GM19455 (cell line): ENCODE measurements at regions not wholly inside any gene's neighbourhood (a gene's known extent, or its start where the extent isn't known, plus 50 kb on each side); places are given as distances from the start of the nearest gene placed in this dataset.
"Not testable (repeated sequence)": the region's sequence is repeated elsewhere in the genome, so short reads cannot be mapped to it uniquely, and the experiment has no call there.

Experiments
- ATAC-seq: cut with Tn5 transposase; IDR thresholded peaks from one replicate; pipeline ENCODE4 v1.9.1; 2021; ENCODE audit not compliant: unreplicated experiment

DNA sequence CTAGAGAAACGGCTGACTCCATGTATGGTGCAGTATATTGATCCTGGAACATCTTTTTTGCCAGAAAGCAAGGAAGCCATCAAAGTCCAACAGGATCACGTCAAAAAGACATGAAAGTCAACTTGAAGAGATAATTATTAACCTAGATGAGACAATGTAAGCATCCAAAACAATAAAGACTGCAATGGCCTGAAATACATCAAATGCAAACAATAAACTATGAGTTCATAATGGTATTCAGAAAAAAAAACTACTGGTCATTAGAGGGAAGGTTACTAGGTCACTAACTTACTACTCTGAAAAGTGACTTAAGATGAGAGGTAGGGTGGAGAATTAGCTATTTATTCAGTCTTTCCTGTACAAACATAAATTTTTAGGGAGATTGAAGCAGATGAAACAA is 75.3 kb upstream of the OR4F16 start:
- ATAC-seq: not testable (repeated sequence)

GRCh38 chr1:771449-771848 is 85.0 kb upstream of the OR4F16 start:
- ATAC-seq: not testable (repeated sequence)

- not testable (repeated sequence) for ATAC-seq
Measured at GRCh38 chr1:777480-778180, 91.2 kb upstream of the OR4F16 start.

DNA sequence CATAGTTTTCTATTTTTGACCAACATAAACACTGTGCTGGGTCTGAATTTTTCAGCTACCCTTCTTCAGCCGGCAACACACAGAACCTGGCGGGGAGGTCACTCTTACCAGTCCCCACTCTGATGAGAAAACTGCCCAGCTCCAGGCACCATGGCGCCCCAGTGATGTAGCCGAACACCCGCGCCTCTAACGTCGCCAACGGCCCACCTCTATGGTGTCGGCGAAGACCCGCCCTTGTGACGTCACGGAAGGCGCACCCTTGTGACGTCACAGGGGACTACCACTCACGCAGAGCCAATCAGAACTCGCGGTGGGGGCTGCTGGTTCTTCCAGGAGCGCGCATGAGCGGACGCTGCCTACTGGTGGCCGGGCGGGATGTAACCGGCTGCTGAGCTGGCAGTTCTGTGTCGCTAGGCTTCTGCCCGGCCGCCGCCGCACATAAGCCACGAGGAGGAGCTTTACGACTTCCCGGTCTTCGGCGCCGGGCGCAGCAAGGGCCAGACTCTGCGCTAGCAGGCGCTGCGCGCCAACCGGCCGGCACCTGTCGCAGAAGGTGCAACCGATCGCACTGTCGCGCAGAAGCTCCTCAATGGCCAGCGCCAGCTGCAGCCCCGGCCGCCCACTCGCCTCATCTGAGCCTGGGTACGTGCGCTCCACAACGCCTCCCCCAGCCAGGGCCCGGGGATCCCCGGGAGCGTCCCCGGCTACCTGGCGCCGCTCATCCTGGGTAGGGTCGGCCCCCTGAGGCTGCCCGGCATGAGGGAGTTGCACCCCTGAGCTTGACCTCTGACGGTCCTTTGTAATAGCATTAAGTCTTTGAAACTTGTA is 92.2 kb upstream of the OR4F16 start:
- ATAC-seq: peak; percentile 99

DNA sequence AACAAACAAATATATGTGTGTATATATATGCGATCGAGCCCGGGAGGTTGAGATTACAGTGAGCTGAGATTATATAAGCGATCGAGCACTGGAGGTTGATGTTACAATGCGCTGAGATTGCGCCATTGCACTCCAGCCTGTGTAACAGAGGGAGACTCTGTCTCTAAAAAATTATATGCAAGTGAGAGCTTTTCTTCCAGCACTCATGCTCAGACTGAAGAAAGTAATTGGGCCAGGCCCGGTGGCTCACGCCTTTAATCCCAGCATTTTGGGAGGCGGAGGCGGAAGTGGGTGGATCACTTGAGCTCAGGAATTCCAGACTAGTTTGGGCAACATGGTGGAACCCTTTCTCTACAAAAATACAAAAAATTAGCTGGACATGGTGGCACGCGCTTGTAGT is 93.2 kb upstream of the OR4F16 start:
- ATAC-seq: not testable (repeated sequence)

DNA sequence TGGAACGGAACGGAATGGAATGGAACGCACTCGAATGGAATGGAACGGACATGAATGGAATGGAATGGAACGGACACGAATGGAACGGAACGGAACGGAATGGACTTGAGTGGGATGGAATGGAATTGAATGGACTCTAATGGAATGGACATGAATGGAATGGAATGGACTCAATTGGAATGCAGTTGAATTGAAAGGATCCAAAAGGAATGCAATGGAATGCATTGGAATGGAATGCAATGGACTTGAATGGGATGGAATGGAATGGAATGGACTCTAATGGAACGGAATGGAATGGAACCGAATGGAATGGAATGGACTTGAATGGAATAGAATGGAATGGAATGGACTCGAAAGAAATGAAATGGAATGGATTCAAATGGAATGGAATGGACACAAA is 102.4 kb upstream of the OR4F16 start:
- no peak for ATAC-seq

DNA sequence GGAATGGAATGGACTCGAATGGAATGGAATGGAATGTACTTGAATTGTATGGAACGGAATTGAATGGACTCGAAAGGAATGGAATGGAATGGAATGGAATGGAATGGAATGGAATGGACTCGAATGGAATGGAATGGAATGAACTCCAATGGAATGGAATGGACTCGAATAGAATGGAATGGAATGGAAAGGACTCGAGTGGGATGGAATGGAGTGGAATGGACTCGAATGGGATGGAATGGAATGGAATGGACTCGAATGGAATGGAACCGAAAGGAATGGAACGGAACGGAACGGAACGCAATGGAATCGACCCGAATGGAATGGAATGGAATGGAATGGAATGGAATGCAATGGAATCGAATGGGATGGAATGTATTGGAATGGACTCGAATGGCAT is 103.2 kb upstream of the OR4F16 start:
- not testable (repeated sequence) for ATAC-seq

DNA sequence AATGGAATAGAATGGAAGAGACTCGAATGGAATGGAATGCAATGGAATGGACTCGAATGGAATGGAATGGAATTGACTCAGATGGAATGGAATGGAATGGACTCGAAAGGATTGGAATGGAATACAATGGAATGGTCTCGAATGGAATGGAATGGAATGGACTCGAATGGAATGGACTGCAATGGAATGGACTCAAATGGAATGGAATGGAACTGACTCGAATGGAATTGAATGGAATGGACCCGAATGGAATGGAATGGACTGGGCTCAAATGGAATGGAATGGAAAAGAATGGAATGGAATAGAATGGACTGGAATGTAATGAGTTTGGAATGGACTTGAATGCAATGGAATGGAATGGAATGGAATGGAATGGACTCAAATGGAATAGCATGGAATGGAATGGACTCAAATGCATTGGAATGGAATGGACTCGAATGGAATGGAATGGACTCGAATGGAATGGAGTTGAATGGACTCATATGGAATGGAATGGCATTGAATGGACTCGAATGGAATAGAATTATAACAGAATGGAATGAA is 104.0 kb upstream of the OR4F16 start:
- not testable (repeated sequence) for ATAC-seq

DNA sequence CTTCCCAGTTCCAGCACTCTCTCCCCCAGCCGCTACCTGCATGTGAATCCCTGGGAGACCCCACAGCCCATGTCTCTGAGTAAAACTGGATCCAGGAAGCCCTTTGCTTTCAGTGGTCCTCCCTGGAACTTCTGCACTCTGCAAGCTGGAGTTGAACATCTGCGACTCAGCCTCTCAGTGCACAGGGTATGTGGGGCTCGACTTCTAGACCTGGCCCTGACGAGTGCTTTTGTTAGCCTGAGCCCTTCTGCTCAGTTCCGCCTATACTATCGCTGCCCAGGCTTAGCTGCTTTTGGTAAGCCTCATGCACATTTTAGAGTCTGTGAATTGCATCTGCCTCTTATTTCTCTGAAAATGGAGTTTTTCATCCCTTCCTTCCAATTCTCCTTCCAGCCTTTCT is 107.9 kb upstream of the OR4F16 start:
- not testable (repeated sequence) for ATAC-seq

- not testable (repeated sequence) for ATAC-seq
Measured at GRCh38 chr1:794918-795584, 108.6 kb upstream of the OR4F16 start.

DNA sequence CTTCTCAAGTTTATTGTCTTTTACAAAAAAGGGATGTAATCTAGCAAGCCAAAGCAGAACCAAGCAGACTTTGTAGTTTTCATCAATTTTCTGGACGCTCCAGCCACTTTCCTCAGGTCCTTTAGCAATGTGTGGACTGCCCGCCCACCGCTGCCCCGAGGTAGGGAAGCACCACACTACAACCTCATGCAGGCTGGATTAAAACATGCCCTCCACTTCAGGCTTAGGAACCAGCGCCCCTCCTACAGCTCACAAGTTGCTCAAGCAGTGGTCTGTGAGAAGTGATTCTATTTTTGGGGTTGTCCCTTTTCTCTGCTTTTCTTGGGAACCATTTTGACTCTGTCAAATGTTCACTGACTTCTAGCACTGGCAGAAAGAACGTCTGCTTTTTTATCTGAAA is 111.2 kb upstream of the OR4F16 start:
- ATAC-seq: not testable (repeated sequence)

- not testable (repeated sequence) for ATAC-seq
Measured at GRCh38 chr1:800397-800796, 113.9 kb upstream of the OR4F16 start.

- not testable (repeated sequence) for ATAC-seq
Measured at GRCh38 chr1:804378-805115, 118.1 kb upstream of the OR4F16 start.

GRCh38 chr1:805310-805709 is 118.4 kb upstream of the SAMD11 start:
- ATAC-seq: not testable (repeated sequence)

DNA sequence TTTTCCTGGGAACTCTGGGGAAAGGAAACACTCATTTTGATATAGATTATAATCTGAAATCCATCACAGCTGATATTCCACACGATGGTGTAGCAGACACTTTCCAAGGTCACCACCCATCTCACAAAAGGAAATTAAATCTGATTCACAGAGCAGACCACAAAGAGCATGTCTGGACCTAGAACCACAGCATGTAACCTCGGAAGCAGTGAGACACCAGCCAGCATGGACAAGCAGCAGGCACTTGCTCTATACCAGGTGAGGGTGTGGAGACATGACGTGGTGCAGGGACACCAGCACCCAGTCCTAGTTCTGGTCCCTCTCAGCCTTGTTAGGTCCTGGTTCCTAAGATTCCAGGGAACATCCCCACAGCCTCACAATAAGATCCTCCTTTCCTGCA is 116.7 kb upstream of the SAMD11 start:
- not testable (repeated sequence) for ATAC-seq

GRCh38 chr1:807699-808390 is 115.9 kb upstream of the SAMD11 start:
- ATAC-seq: not testable (repeated sequence)

DNA sequence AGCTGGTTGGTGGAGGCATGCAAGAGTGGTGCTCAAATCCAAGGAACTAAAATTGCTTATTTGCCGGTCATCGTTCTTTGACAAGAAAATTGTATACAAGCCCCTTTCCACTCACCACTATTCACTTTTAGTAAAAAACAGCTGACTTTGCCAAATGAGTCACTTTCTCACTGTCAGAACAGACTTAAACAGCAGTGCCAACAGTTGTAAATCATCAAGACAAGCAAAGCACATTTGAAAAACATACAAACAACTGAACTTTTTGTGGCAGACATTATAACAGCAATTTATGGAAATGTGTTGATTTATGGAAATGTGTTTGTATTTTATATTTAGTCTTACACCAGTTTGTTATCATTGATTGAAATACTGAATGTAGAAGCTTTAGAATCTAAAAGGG is 112.8 kb upstream of the SAMD11 start:
- not testable (repeated sequence) for ATAC-seq

DNA sequence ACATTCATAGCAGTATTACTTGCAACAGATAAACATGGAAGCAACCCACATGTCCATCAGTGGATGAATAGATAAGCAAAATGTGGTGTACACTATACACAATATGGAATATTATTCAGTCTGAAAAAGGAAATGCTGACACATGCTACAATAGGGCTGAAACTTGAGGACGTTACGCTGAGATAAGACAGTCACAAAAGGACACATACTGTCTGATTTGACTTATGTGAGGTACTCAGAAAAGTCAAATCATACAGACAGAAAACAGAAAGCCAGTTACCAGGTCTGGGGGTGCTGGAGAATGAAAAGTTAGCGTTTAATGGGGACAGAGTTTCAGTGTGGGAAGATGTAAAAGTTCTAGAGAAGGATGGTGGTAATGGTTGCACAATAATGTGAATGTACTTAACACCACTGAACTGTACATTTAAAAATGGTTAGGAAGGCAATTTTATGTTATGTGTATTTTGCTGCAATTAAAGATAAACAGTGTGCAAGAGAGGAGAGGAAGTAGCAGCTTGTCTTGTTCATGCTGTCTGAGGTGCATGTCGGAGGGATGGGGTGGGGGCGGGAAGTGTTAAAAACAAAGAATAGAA is 111.1 kb upstream of the SAMD11 start:
- not testable (repeated sequence) for ATAC-seq

DNA sequence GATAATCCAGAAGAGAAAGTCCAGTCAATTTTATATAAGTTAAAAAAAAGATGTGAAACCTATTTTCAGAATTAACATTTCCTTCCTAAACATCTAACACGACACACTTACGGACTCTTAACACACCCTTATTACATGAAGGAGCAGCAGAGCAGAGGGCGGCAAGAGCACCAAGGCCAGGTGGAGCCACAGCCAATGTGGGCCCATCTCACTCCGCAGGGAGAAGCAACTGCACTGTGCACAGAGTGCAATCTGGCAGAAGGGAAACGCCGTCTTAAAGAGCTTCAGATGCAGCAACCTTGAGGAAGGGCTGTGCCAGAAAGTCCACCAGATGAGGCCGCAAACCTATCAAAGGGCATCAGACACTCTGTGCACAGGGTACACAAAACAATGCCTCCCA is 109.2 kb upstream of the SAMD11 start:
- not testable (repeated sequence) for ATAC-seq
